C4-2B (cell line): ENCODE measurements at regions not wholly inside any gene's neighbourhood (a gene's known extent, or its start where the extent isn't known, plus 50 kb on each side); places are given as distances from the start of the nearest gene placed in this dataset.

Experiments
- CTCF ChIP-seq: fragments of 450-650 bp; conservative IDR thresholded peaks from 2 replicates; pipeline ENCODE4 v1.5.1; 2017; ENCODE audit warnings: mild to moderate bottlenecking
- ZFX ChIP-seq: fragments of 450-650 bp; IDR thresholded peaks from 2 replicates; pipeline ENCODE4 v1.6.1; 2017

GRCh38 chr2:8508766-8509165 is 173.1 kb upstream of the ID2 start:
- TF ChIP-seq CTCF (no peak), ZFX (no peak)
